Fibroblast of mammary gland (primary cell): ENCODE measurements at regions not wholly inside any gene's neighbourhood (a gene's known extent, or its start where the extent isn't known, plus 50 kb on each side); places are given as distances from the start of the nearest gene placed in this dataset.

ENCODE experiments used
- DNase-seq: peaks from one replicate; pipeline ENCODE4 v3.0.0-alpha.2; 2010; ENCODE audit warnings: low read depth
- H3K4me3 ChIP-seq: 2 replicates; pipeline ENCODE4 v1.5.1; 2011; ENCODE audit warnings: low read depth, mild to moderate bottlenecking, low read length, moderate library complexity; ENCODE audit not compliant: control insufficient read depth
- CTCF ChIP-seq: conservative IDR thresholded peaks from 2 replicates; pipeline ENCODE4 v1.5.1; 2011; ENCODE audit warnings: low read depth, low read length, inconsistent platforms; ENCODE audit not compliant: control insufficient read depth, insufficient read depth

- no peak for DNase-seq
- H3K4me3 ChIP-seq: no peak overlapping the region
- no peak for TF ChIP-seq CTCF
These were observed 137.8 kb upstream of the ZFHX3 start for GRCh38 chr16:73185737-73186136.

GRCh38 chr16:73183611-73184092, 135.7 kb upstream of the ZFHX3 start:
- H3K4me3 ChIP-seq: no peak overlapping the region
- no peak for TF ChIP-seq CTCF
- DNase-seq: peak; percentile 33

GRCh38 chr16:73179705-73180331, 131.9 kb upstream of the ZFHX3 start:
- no peak for DNase-seq
- no peak for TF ChIP-seq CTCF

GRCh38 chr16:73177729-73178295, 129.9 kb upstream of the ZFHX3 start:
- no peak for DNase-seq
- H3K4me3 ChIP-seq: no peak overlapping the region
- no peak for TF ChIP-seq CTCF

More at GRCh38 chr16:73179705-73180331, 131.9 kb upstream of the ZFHX3 start:
- no peak overlapping the region for H3K4me3 ChIP-seq

GRCh38 chr16:73176577-73177013, 128.7 kb upstream of the ZFHX3 start:
- peak; percentile 44 for TF ChIP-seq CTCF
- DNase-seq: peak; percentile 92
- H3K4me3 ChIP-seq: no peak overlapping the region

GRCh38 chr16:73172973-73173709, 125.2 kb upstream of the ZFHX3 start:
- peak; percentile 37 for DNase-seq
- TF ChIP-seq CTCF: no peak
- no peak overlapping the region for H3K4me3 ChIP-seq
